Stomach (tissue), 8 donors: ENCODE measurements at regions not wholly inside any gene's neighbourhood (a gene's known extent, or its start where the extent isn't known, plus 50 kb on each side); places are given as distances from the start of the nearest gene placed in this dataset.
A peak's percentile ranks its signal among the peaks of the same experiment; 100 is the strongest.

ENCODE experiments used
- DNase-seq, 2 donors: peaks; one replicate each; pipeline versions ENCODE4 v3.0.0 to v3.0.0-alpha.2; 2013 to 2019
- H3K27ac ChIP-seq, 5 donors: fragments of 200-600 bp in 4 of 5; sonication (generic) in 4 of 5; one replicate each; pipeline ENCODE4 v1.5.1; 2013 to 2019; ENCODE audit warnings: mild to moderate bottlenecking in 1 of 5, moderate library complexity in 1 of 5
- H3K27me3 ChIP-seq, 3 donors: fragments of 200-600 bp; sonication (generic); one replicate each; pipeline ENCODE4 v1.5.1; 2017 to 2019; ENCODE audit warnings: mixed run types in 1 of 3
- H3K36me3 ChIP-seq, 4 donors: fragments of 200-600 bp; sonication (generic); 1 replicate in 3 of 4; 2 replicates in 1 of 4; pipeline ENCODE4 v1.5.1; 2016 to 2019
- H3K4me1 ChIP-seq, 4 donors: fragments of 200-600 bp; sonication (generic); one replicate each; pipeline ENCODE4 v1.5.1; 2016 to 2019
- H3K4me3 ChIP-seq, 4 donors: fragments of 200-600 bp; sonication (generic) in 3 of 4; one replicate each; pipeline ENCODE4 v1.5.1; 2016 to 2019; ENCODE audit warnings: mild to moderate bottlenecking in 1 of 4
- H3K9me3 ChIP-seq, 4 donors: fragments of 200-600 bp; sonication (generic); one replicate each; pipeline ENCODE4 v1.5.1; 2016 to 2019
- EP300 ChIP-seq: sonication (generic); formaldehyde crosslinking; IDR thresholded peaks from one replicate; pipeline ENCODE4 v1.6.1; 2017; ENCODE audit warnings: antibody characterized with exemption
- POLR2A ChIP-seq, 4 donors: fragments of 450-650 bp; IDR thresholded peaks; one replicate each; pipeline ENCODE4 v1.6.1; 2016; ENCODE audit warnings: antibody characterized with exemption in 4 of 4, control low read depth in 2 of 4, mild to moderate bottlenecking in 1 of 4, moderate library complexity in 1 of 4
- POLR2AphosphoS5 ChIP-seq, 3 donors: sonication (generic); formaldehyde crosslinking; IDR thresholded peaks; one replicate each; pipeline ENCODE4 v1.6.1; 2016; ENCODE audit warnings: antibody characterized with exemption in 3 of 3
- WGBS, 5 donors: extraction: QIAGEN DNeasy Blood & Tissue Kit in 3 of 5; methylation state at CpG; one replicate each; pipeline versions ENCODE4 v1.1.5 to v1.1.7; 2013 to 2018; 5-methylcytosine and 5-hydroxymethylcytosine counted together
- intact Hi-C: fragments of 100-400 bp; cut with DNase I; formaldehyde crosslinking; loops from one replicate; pipeline ENCODE4 v1.15.1; 2023; ENCODE audit warnings: low total_unique reads
- TF ChIP-seq, protein P1 (sequence below), 7 experiments: fragments of 450-650 bp in 4 of 7; fragments of 200-600 bp in 3 of 7; sonication (generic) in 3 of 7; IDR thresholded peaks; one replicate each; pipeline ENCODE4 v1.5.1; 2016 to 2019; ENCODE audit warnings: antibody characterized with exemption in 7 of 7, control low read depth in 2 of 7, mild to moderate bottlenecking in 1 of 7
- donor health status: healthy with polysubstance abuse.
- donor health status: Bipolar disorder and iron deficiency.
- donor health status: healthy.

- Histone ChIP-seq H3K36me3 (no peaks in the 10 kb centered on the region), H3K27me3 (no peaks in the 10 kb centered on the region), H3K4me1 (peaks cover 0 to 7% (median 0%) of the 10 kb centered on the region in 4 donors), H3K4me3 (no peak overlapping the region), H3K27ac (no peak overlapping the region), H3K9me3 (no peaks in the 10 kb centered on the region)
- intact Hi-C loops, result no loop called here
- no peak for TF ChIP-seq EP300
- 77 to 85% (median 82%) methylated on average over 9 of the region's 9 CpGs for WGBS, 5 donors
- no peak for DNase-seq
Observed at GRCh38 chr20:12051206-12052163, 133.8 kb downstream of the BTBD3 start.

DNA sequence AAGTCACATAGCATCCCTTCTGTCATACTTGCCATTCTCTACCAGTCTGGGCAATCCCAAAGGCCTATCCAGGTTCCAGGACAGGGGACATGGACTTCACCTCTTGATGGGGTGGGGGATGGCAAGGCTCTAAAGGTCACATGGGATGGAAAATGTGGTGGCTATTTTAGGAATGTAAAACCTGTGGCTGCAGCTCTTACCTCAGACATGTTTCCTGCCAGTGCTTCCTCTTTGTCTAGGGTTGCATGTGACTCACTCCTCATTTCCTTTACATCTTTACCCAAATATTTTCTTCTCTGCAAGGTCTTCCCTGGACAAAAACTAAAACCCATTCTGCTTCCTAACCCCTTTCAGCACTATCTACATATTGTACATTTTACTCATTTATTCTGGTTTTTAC is 135.7 kb downstream of the BTBD3 start:
- H3K4me3 ChIP-seq, result no peak overlapping the region
- peak in 1 of 2 donors; percentile 56 for DNase-seq
- no peaks in the 10 kb centered on the region for H3K9me3 ChIP-seq
- intact Hi-C loops, result no loop called here
- H3K4me1 ChIP-seq, result peaks cover 0 to 7% (median 0%) of the 10 kb centered on the region in 4 donors
- no peaks in the 10 kb centered on the region for H3K27me3 ChIP-seq
- TF ChIP-seq, protein P1, sequence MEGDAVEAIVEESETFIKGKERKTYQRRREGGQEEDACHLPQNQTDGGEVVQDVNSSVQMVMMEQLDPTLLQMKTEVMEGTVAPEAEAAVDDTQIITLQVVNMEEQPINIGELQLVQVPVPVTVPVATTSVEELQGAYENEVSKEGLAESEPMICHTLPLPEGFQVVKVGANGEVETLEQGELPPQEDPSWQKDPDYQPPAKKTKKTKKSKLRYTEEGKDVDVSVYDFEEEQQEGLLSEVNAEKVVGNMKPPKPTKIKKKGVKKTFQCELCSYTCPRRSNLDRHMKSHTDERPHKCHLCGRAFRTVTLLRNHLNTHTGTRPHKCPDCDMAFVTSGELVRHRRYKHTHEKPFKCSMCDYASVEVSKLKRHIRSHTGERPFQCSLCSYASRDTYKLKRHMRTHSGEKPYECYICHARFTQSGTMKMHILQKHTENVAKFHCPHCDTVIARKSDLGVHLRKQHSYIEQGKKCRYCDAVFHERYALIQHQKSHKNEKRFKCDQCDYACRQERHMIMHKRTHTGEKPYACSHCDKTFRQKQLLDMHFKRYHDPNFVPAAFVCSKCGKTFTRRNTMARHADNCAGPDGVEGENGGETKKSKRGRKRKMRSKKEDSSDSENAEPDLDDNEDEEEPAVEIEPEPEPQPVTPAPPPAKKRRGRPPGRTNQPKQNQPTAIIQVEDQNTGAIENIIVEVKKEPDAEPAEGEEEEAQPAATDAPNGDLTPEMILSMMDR (IDR thresholded peaks at IDR 0.05), result no peak
- TF ChIP-seq POLR2AphosphoS5 (IDR thresholded peaks at IDR 0.05) (no peak), EP300 (no peak), POLR2A (IDR thresholded peaks at IDR 0.05) (no peak)
- no peaks in the 10 kb centered on the region for H3K36me3 ChIP-seq
- H3K27ac ChIP-seq, result no peak overlapping the region

- no peaks in the 10 kb centered on the region for H3K4me1 ChIP-seq
- no peak for DNase-seq
- no peaks in the 10 kb centered on the region for H3K27me3 ChIP-seq
- H3K4me3 ChIP-seq, result no peak overlapping the region
- H3K27ac ChIP-seq, result no peak overlapping the region
- H3K9me3 ChIP-seq, result no peaks in the 10 kb centered on the region
- intact Hi-C loops, result no loop called here
- WGBS, 5 donors, result 86 to 92% (median 89%) methylated on average over 5 of the region's 5 CpGs
- no peaks in the 10 kb centered on the region for H3K36me3 ChIP-seq
- TF ChIP-seq EP300 (no peak), POLR2A (IDR thresholded peaks at IDR 0.05) (no peak)
Observed at GRCh38 chr20:12054556-12054955, 136.9 kb downstream of the BTBD3 start.

DNA sequence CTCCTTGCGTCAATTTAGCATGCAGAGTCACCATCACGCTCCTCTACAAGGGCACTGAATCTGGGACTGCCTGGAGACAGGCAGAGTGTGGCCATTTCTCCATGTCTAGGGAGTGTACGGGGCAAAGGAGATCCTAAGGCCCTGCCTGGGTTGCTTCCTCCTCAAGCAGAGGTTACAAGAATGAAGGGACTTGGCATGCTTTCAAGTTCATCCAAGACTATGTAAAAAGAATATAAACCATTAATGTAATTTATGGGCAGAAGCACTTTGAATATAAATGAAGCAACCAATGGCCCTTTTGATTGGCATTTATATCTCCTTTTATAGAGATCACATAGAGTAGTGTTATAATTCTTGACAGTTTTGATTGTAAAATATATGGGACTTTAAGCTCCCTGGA is 137.5 kb downstream of the BTBD3 start:
- Histone ChIP-seq H3K4me1 (no peaks in the 10 kb centered on the region), H3K4me3 (no peak overlapping the region), H3K27me3 (no peaks in the 10 kb centered on the region), H3K36me3 (no peaks in the 10 kb centered on the region), H3K27ac (no peak overlapping the region), H3K9me3 (no peaks in the 10 kb centered on the region)
- WGBS, 5 donors, result 83 to 89% (median 86%) methylated on average over 3 of the region's 3 CpGs
- intact Hi-C loops, result no loop called here
- TF ChIP-seq POLR2A (IDR thresholded peaks at IDR 0.05) (no peak), EP300 (no peak), POLR2AphosphoS5 (IDR thresholded peaks at IDR 0.05) (no peak)
- TF ChIP-seq, protein P1 (IDR thresholded peaks at IDR 0.05), result no peak
- DNase-seq, result no peak

DNA sequence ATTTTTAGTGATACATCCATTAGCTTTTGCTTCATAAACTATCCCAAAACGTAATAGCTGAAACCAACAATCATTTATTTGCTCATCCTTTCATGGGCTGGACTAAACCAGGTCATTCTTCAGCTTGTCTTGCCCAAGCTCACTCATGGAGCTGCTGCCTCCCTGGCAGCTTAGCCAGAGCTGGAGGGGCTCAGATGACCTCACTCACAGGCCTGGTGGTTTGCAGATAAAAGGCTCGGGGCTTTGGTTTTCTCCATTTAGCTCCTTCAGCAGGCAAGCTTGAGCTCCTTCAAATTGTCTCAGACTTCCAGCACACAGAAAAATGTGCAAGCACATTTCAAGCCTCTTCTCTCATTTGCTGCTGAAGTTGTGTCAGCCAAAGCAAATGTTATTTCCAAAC is 139.1 kb downstream of the BTBD3 start:
- Histone ChIP-seq H3K27ac (no peak overlapping the region), H3K36me3 (no peaks in the 10 kb centered on the region), H3K4me3 (no peak overlapping the region), H3K4me1 (no peaks in the 10 kb centered on the region), H3K27me3 (no peaks in the 10 kb centered on the region), H3K9me3 (no peaks in the 10 kb centered on the region)
- intact Hi-C loops, result no loop called here
- DNase-seq, result peak in 1 of 2 donors; percentile 14
- TF ChIP-seq EP300 (no peak), POLR2AphosphoS5 (IDR thresholded peaks at IDR 0.05) (no peak), POLR2A (IDR thresholded peaks at IDR 0.05) (no peak)
- TF ChIP-seq, protein P1 (IDR thresholded peaks at IDR 0.05), result no peak
- 55 to 63% (median 59%) methylated on average over 2 of the region's 2 CpGs for WGBS, 5 donors
